NB4 (cell line): ENCODE measurements at regions not wholly inside any gene's neighbourhood (a gene's known extent, or its start where the extent isn't known, plus 50 kb on each side); places are given as distances from the start of the nearest gene placed in this dataset.

Experiments
- TF ChIP-seq, protein P1 (sequence below): IDR thresholded peaks from one replicate; pipeline ENCODE4 v1.5.1; 2012; ENCODE audit warnings: low read depth, low read length
- TF ChIP-seq, protein P2 (sequence below): IDR thresholded peaks from 2 replicates; pipeline ENCODE4 v1.6.1; 2011; ENCODE audit warnings: low read depth, low read length

DNA sequence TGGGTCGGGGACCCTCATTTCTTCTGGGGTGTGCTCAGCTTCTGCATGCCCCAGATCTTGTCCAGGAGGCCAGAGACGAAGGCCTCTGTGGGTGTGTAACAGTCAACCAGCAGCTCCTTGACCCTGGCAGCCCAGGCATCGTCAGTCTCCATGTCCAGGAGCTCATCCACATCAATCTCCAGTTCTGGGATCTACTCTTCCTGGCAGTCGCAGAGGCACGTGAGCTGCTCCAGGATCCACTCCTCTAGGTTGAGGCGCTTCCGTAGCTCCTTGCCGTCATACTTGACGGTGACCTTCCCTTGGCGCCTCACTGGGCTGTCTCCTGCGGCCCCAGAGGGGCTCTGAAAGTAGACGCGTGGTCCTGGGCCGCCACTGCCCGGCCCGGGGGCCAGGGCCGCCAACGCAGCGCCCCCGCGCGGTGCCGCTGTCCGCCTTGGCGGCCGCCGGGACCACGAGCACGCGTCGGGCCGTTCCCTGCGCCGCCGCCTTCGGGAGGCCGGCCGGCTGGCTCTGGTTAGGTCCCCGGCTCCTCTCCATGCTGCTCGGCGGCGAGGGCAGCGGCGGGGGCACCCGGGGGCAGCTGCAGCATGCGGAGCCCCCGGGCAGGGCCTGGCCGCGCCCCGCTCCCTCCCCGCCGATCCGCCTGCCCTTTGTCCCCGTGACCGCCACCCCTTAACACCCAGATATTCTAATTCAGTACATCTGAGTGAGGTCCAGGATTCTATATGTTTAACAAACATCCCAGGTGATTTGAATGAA is 170.5 kb downstream of the SEPTIN7 start:
- TF ChIP-seq, protein P1, sequence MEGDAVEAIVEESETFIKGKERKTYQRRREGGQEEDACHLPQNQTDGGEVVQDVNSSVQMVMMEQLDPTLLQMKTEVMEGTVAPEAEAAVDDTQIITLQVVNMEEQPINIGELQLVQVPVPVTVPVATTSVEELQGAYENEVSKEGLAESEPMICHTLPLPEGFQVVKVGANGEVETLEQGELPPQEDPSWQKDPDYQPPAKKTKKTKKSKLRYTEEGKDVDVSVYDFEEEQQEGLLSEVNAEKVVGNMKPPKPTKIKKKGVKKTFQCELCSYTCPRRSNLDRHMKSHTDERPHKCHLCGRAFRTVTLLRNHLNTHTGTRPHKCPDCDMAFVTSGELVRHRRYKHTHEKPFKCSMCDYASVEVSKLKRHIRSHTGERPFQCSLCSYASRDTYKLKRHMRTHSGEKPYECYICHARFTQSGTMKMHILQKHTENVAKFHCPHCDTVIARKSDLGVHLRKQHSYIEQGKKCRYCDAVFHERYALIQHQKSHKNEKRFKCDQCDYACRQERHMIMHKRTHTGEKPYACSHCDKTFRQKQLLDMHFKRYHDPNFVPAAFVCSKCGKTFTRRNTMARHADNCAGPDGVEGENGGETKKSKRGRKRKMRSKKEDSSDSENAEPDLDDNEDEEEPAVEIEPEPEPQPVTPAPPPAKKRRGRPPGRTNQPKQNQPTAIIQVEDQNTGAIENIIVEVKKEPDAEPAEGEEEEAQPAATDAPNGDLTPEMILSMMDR, result no peak
- TF ChIP-seq, protein P2, sequence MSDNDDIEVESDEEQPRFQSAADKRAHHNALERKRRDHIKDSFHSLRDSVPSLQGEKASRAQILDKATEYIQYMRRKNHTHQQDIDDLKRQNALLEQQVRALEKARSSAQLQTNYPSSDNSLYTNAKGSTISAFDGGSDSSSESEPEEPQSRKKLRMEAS, result no peak
